Activated CD4-positive, alpha-beta T cell treated with anti-CD3 and anti-CD28 coated beads, Interleukin-2, amount 50 U/mL, for 48 hours (primary cell): ENCODE measurements at regions not wholly inside any gene's neighbourhood (a gene's known extent, or its start where the extent isn't known, plus 50 kb on each side); places are given as distances from the start of the nearest gene placed in this dataset.

Experiments used
- DNase-seq, 2 experiments: peaks; one replicate each; pipeline ENCODE4 v3.0.0-alpha.2; 2020

DNA sequence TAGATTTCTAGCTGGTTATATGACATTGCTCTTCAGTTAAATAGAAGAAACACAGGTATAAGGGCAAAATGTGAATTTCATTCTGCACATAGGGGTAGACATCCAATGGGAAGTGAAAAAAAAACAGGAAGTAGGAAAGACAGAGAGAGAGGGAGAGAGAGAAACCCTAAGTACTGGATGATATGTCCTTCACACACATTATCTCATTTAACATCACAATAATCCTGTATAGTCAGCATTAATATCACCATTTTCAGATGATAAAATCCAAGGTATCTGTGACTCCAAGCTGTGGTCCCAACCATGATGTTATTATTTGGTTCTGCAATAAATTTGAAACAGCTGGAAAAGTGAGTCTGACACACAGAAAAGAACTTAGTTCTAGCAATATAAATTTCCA is 759.9 kb downstream of the SATB2 start:
- no peak for DNase-seq

DNA sequence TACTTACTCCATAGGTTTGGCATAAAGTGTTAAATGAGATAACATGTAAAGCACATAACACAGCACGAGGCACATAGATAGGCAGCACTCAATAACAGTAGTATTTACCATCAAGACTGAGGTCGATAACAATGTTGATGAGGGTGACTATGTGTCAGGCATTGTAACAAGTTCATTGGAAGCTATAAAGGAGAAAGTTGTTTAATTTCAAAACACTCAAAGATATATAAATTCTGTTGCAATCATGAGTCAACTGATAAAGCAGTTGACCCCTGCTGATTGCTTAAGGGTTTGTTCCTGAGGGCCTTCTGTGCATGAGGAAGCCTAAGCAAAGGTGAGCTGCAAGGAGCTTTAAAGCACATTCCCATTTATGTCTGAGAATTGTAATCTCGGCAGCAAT is 760.5 kb downstream of the SATB2 start:
- DNase-seq: no peak

DNA sequence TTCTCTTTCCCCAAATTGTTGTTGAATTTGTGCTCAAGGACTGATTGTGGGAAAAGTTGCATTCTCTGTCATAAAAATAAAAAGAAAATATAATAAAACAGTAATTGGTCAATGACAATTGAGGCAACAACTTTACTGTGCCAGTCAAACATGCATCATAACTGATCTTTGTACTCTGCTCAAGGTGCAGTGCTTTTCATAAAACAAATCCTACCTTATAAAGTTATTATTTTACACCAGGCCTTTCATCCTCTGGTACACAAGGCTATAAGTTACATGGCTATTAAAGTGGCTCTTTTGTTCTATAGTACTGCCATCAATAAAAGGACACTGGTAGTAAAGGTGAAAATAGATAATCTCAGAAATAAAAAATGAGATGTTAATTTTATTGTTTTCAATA is 761.9 kb downstream of the SATB2 start:
- no peak for DNase-seq

DNA sequence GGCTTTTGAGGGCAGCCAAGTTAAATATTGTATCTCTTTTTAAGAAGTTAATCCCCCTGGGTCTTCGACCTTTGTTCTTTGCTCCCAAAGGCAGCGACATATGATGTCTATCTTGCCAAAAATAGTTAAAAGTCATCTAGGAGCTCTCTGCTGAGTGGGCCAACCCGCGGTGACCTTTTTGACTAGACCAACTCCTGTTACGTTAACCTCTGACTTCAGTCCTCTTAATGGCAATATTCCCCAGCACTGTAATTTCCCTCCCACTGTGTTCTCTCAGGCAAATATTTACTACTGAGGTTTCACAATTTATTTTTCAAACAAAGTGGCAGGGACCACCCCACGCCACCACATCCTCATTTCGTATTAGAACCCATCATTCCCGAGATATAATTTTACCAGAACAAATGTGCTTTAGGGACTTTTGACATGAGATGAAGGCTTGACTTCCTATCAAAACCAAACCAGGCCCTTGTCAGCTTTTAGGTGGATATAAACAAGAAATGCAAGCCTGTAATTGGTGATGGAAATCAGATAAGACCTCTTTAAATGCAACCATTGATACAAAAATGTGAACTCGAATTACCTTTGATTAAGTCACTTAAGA is 764.7 kb downstream of the SATB2 start:
- no peak for DNase-seq

DNA sequence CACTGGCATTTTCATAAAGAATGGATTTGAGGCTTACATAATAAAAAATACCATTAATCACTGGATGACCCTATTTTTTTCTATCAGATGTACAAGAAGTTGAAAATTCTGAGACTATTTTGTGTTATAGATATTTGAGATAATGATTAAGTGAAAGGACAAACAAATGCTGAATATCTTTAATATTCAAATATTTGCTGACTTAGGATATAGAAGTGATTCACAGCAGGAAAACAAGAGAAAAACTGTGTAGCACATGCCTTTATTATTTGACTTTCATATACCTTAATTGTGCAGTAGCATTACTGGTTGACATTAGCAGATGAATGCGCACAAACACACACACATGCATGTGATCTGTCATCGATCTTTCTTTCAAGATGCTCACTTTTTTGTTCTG is 766.5 kb downstream of the SATB2 start:
- DNase-seq: no peak

DNA sequence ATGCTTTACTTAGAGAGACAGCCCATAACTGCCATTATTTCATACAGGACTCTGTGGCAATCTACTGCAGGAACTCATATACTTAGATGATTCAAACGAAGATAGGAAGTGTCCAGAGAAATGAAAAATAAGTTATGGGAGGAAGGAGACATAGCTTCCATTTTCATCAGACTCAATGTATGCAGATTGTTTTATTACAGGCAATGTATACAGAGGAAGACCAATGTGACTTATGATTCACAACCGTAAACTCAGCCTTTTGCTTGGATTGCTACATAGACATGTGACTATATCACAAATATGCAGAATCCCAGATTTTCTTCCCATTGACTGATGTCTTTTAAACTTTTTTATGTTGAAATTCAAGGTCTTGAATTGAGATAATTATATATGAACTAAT is 793.4 kb downstream of the SATB2 start:
- DNase-seq: no peak

DNA sequence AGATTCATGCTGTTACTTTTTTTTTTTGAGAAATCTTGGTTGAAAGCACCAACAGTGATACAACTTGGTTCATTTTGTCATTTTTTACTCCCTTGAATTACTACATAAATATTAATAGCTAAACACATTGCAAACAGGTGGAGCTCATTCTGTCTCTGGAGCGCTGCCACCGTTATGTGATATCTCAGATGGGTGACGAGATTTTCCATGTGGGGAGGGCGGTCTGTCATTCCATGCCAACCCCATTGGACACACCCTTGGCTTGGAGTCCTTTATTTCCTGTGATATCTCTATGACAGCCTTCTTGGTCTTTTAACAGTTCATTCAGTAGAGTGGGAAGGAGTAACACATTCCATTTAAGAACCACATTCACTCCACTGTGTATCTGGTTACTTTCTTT is 794.8 kb downstream of the SATB2 start:
- no peak for DNase-seq

DNA sequence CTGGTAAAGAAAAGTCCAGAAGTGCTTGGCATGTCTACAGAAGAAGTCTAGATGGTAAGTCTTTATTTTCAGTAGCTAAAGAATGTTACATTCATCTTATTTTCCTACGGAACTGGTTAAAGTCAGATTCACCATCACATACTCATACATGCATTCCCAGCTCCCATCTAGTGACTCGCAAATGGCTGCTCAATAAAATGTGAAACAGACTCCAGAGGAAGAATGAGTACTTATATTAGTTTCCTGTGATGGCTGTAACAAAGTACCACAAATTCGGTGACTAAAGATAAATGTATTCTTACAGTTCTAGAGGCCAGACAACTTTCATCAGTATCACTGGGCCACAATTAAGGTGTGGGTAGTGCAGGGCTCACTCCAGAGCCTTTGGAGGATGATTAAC is 797.2 kb downstream of the SATB2 start:
- no peak for DNase-seq

DNA sequence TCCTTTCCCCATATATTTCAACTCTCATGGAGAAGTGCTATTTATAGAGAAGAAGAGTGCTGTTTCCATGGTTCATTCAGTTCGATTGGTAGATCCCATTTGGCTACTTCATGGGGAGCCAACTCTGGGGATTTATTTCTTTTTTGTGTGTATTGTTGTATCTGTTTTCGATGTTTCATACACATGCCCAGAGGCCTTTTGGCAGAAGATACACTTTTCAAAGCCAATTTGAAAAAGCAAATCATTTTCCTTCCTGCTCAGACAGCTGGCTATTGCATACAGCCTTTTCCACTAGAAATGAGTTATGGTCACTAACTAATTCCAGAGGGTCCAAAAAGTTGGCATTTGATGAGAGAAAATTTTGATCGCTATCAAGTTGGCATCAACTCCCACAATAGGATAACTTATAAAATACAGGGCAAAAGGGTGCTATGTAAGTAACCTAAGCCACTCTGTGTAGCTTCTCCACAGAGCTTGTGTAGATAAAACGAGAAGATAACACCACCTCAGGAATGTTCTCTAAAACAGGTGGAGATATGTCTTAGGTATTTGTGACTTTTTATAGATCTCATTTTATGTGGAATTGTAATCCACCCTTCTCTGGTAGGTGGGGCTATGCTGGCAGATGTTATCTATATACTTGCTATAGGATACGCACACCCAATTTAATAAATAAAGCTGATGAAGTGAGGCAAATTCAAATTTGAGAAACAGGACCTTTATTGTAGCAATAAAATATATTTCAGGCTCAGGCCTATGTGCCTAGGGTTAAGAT is 798.5 kb downstream of the SATB2 start:
- no peak for DNase-seq

DNA sequence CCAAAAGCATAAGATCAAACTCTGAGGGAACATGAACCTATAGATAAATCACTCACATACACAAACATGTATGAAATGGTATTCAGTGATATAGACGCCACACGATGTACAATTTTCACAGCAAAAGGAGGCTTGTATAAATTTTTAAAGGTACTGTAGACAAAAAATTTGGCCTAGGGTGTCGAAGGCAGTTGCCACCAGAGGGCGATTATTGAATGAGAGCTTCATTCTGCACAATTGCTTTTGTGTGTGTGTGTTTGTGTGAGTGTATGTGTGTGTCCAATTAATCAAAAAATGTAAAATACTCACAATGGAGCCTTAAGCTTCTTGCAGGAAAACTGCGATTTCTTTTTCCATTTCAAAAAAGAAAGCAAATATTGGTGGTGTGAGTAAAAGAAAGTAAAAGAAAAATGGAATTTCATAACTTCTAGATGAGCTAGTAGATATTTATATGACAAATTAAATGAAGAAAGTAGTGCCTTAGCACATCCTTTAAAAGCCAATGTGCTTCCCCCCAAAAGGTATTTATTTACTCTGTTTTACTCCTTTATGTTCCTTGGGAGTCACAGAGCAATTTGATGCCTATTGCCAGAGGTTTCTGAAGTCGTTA is 800.1 kb downstream of the SATB2 start:
- peak; percentile 2 to 3 for DNase-seq

DNA sequence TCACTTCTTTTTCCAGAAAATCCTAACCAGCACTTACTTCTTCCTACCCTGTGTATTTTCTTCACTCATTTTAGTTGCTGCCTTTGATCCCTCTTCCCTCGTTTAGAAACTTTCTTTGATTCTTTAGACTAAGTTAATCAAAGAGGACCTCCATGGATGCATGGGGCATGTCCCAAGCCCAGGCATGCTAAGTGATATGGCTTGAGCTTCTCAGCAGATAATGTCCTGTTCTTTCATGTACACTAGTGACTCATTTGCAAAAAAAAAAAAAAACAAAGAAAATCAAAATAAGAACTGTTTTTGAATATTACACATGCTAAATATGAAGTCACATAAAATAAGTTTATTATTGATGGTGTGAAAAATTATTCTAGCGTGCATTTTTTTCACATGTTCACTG is 800.9 kb downstream of the SATB2 start:
- DNase-seq: no peak

DNA sequence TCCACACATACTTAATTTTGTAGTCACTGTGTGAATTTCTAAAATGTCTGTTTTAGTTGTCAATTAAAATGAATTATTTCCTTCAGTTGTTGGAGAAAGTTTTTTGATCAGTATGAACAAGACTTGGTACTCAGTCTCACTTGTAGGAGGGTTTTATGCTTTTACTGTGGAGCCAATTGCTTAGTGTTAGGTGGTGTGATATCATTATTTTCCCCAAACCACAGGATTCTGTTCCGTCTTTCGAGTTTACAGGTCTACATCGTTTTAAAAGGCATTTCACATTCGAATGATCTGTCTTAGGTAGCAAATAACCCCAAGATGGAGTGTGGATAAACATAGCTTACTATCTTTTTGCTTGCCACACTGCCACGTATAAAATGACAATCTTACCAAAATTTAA is 803.1 kb downstream of the SATB2 start:
- DNase-seq: no peak

DNA sequence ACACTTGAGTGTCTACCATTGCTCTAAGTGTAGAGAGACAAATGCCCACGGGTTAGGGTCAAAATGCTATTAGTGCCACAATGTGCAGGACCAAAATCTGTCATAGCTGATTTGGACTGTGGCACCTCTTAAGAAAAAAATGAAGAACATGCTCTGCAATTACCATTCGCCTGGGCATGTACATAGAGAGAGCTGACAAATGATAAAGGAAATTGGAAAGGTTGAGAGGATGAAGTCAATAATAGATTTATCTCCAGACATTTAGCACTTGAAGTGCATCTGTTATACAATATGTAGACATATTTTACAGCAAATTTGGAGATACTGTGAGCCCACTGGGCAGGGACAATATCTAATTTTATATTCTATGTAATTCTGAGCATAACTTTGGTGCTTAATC is 804.4 kb downstream of the SATB2 start:
- no peak for DNase-seq

DNA sequence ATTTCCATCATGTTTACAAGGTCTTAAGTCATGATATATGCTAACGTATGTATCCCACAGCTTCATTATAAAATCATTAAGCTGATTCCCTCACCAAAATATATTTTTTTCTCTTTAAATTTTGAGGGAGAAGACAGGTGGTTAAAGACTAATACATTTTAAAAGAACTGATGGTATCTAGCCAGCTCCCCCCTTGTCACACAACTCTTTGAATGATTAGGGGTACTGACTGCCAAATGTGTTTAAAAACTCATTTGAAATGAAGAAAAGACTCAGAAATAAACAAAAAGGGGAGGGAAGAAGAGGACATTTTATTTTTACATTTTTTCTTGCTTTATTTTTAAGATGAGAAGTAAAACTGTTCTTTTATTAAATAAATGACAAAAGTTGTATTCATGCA is 805.3 kb downstream of the SATB2 start:
- DNase-seq: no peak

DNA sequence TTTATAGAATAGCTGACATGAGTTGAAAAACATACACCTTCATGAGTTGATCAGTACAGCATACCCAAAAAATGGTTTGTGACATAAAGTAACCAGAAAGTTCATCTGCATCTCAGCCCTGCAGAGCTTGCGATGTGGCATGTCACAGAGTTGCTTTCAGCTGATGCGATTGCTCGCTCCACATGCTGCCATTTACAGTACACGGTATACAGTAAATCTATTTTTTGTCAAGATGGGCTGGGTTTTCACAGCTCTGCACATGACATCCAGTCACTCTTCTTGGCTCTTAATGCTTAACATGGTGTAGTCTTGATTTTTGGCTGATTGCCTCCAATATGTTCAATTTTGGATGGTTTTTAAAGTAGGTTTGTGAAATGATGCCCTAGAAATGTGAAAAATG is 811.9 kb downstream of the SATB2 start:
- DNase-seq: no peak

DNA sequence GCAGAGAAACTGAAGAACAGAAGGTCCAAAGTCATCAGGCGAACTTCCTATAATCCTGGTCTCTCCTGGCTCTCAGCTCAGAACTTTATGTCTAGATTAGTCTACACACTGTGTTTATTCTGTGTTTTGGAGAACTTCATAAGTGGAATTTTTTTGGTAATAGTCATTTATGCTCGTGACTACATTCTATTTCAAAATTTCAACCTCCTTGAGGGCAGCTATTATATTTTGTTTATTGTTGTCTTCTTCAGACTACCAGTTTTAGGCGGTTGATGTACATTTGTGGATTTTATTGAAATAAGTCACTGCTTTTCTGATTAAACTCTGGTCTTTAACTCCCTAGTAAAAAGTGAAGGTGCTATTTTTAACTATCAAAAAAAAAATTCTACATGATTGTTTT is 816.6 kb downstream of the SATB2 start:
- DNase-seq: no peak

DNA sequence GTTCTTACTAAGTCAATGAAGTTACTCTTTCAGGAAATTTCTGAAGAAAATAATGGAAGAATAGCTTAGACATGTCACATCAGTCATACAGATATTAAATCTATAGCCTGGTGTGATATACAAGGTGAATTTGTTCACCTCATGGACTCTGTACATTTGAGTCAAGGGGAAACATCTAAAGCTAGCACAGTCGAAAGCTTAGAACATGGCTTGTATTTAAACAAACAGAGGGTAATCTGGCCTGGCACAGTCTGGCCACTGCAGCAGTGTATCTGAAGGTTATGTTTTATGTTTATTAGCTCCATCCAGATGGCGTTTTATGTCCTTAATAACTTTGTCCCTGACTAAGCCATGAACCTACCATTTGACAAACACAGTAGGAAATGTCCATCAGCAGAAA is 817.3 kb downstream of the SATB2 start:
- DNase-seq: no peak

DNA sequence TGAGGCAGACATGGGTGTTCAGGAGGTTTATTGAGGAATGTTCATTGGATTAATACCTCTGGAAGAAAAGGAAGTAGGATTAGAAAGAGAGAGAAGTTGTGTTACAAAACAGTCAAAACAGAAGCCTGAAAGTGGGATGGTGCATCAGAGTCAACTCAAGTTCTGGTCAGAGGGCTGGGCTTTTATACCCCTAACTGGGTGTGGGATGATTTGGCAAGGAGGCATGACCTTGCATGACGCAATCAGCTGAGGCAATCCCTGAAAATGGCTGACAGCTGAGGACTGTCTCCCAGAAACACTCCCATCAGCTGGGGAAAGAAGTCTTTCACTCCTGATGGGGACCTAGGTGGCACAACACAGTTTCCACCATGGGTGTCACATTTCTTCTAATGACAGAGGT is 818.2 kb downstream of the SATB2 start:
- no peak for DNase-seq

DNA sequence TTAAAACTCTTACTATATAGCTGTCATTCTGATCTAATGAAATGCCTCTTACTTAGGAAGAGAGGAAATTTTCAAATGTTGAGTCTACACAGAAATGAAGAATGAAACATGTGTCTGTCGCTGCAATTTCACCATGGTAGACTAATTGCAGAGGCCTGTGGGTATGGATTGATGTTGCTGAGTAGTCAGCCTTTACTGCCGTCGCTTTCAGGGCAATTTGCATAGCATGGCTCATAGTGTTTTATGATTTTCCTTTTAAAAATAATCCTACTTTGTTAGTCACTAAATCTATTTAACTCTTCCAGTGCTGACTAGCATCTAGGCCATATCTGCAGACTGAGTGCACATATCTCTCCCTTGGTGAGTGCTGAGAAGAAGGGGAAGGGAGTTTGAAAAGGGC is 819.2 kb downstream of the SATB2 start:
- DNase-seq: no peak

DNA sequence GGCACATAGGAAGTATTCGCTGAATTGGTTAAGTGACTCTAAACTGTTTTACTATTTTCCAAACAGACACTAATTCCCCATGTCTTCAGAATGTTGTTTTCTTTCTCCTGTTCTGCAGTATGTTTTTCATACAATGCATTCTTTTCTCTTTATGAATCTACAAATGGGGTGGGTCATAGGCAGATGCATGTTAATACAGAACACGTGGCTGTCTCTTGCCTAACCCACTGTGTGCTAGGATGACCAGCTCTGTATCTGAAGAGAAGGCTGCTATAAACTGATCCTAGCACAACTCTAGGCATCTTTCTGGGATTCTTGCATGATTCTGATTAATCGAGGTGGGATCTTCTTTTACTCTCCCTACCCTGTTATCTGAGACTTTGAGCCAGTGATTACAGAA is 826.0 kb downstream of the PLCL1 start:
- DNase-seq: no peak

DNA sequence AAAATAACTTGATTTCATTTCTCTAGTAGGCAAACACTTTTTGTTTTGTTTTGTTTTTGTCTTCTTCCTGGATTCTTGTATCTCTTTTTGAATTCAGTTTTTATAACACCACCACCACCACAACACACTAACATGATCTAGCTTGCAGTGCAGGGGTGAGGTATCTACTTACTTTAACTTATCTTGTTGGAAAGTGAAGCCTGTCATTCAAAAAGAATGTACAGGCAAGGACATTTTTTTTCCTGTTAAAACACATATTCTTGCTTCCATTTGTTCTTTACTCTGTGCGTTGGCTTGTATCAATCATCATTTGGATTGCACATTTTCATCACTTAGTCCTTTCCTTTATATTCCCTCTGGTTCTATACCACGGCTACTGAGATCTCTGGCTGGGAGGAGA is 824.2 kb downstream of the PLCL1 start:
- no peak for DNase-seq

DNA sequence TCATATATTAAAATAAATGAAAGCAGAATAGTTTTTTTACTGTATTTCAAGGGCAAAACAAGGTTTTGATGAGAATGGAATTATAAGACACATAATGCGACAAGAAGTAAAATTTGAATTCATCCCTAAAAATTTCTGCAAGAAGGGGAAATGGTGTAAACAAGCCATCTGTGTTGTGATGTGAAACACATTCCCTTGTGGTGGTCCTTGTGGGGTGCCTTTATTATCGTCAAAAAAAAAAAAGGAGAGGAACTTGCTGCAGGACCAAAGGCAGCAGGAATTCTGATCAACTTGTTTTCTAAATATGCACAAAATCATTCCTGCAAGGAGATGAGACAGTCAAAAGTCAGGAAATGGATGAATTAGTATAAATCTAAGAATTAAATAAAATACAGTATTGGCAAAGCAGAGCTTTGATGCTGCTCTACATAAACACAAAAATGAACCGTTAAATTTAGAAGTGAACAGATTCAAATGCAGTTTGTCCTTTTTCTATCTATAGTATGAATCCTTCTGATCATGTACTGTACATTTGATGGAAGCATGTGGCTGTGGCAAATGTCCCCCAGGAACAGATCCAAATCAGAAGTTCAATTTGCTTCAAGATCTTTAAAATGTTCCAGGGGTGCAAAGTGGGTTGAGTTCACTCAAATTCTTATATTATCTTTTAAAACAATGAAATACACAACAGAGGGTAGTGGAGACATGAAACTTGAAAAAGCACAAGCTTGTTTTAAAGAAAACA is 818.8 kb downstream of the PLCL1 start:
- DNase-seq: no peak

DNA sequence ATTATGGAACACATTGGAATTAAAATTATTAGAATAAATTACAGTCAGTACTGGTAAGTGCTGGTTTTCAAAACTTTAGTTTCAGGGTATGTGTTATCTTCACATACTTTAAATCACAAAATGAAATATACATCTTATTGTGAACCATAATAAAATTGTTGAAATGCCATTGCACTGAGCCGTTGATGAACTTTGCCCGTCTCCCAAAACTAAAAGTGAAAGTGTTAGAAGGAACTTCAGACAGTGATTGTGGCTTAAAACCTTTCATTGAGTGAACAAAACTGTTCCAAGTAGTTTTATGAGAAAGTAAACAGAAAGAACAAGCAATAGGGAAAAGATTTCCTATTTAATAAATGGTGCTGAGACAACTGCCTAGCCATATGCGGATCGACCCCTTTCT is 811.6 kb downstream of the PLCL1 start:
- no peak for DNase-seq

DNA sequence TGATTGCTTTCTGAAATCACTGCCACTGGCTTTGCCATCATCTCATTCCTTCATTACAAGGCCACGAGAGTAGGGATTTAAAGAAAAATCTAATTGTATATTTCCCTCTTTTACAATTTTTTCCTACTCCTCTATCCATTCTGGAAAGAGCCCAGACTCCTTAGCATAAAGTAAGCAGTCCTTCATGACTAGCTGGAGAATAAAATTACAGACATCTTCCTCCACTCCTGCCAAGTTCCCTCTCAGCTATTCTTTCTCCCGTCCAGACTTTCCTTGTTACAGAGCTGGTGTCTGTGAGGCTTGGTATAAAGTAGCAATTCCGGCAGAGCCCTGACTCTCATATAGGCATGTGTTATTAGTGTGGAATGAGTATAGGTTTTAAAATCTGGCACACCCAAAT is 806.8 kb downstream of the PLCL1 start:
- no peak for DNase-seq
